Activated T-cell treated with anti-CD3 and anti-CD28 coated beads, Interleukin-2, amount 50 U/mL, for 72 hours (primary cell): ENCODE measurements at regions not wholly inside any gene's neighbourhood (a gene's known extent, or its start where the extent isn't known, plus 50 kb on each side); places are given as distances from the start of the nearest gene placed in this dataset.

Source experiments
- ATAC-seq, 2 donors: fragments of 150-1000 bp; cut with Tn5 transposase; replicated peaks in 1 of 2; 2 replicates each; pipeline ENCODE4 v1.10.0; 2021; ENCODE audit warnings: moderate library complexity in 2 of 2, mild to moderate bottlenecking in 1 of 2
- DNase-seq, 2 donors: peaks; one replicate each; pipeline ENCODE4 v3.0.0; 2021 to 2022; ENCODE audit warnings: mixed read lengths in 1 of 2
- H3K27ac Mint-ChIP-seq: one replicate; pipeline ENCODE4 v1.8.0; 2022; ENCODE audit warnings: mild to moderate bottlenecking, moderate library complexity, mixed read lengths
- H3K27me3 Mint-ChIP-seq: one replicate; pipeline ENCODE4 v1.8.0; 2022; ENCODE audit warnings: low read depth, mixed read lengths
- H3K36me3 Mint-ChIP-seq, 2 donors: one replicate each; pipeline ENCODE4 v1.8.0; 2022; ENCODE audit warnings: mixed read lengths in 2 of 2, mild to moderate bottlenecking in 1 of 2; ENCODE audit not compliant: insufficient read depth in 2 of 2
- H3K4me1 Mint-ChIP-seq: one replicate; pipeline ENCODE4 v1.8.0; 2022; ENCODE audit warnings: low read depth, mixed read lengths
- H3K4me3 Mint-ChIP-seq, 2 donors: one replicate each; pipeline ENCODE4 v1.8.0; 2022; ENCODE audit warnings: mild to moderate bottlenecking in 2 of 2, mixed read lengths in 2 of 2, moderate library complexity in 2 of 2
- H3K9me3 Mint-ChIP-seq, 2 donors: one replicate each; pipeline ENCODE4 v1.8.0; 2022; ENCODE audit warnings: mixed read lengths in 2 of 2

DNA sequence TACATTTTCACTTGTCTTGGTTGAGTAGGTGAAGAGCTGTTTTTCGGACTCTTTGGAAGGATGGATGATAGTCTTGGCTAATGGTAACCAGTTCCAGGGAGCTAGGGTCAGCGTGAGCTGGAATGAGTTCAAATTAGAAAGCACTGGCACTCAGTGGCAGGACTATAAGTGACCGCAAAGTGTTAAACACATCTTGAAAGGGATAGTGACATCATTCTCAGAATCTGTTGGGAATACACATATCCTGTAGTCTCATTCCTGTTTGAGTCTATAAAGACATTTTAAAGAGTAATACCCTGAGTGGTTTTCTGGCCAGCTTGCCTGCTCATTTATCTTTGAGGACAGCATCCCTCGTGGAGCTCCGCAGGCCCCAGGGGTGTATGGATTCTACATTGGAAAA is 56.7 kb upstream of the TMEM248 start:
- Mint-ChIP-seq H3K4me3 (no peak overlapping the region), H3K27me3 (no peaks in the 10 kb centered on the region), H3K36me3 (peaks cover 4 to 5% of the 10 kb centered on the region in 2 donors), H3K27ac (no peak overlapping the region), H3K9me3 (no peaks in the 10 kb centered on the region), H3K4me1 (peaks cover 23% of the 10 kb centered on the region)
- no peak for DNase-seq
- ATAC-seq: no peak

GRCh38 chr7:66865290-66865864 is 55.6 kb upstream of the TMEM248 start:
- H3K4me1 Mint-ChIP-seq: peaks cover 22% of the 10 kb centered on the region
- H3K4me3 Mint-ChIP-seq: no peak overlapping the region

DNA sequence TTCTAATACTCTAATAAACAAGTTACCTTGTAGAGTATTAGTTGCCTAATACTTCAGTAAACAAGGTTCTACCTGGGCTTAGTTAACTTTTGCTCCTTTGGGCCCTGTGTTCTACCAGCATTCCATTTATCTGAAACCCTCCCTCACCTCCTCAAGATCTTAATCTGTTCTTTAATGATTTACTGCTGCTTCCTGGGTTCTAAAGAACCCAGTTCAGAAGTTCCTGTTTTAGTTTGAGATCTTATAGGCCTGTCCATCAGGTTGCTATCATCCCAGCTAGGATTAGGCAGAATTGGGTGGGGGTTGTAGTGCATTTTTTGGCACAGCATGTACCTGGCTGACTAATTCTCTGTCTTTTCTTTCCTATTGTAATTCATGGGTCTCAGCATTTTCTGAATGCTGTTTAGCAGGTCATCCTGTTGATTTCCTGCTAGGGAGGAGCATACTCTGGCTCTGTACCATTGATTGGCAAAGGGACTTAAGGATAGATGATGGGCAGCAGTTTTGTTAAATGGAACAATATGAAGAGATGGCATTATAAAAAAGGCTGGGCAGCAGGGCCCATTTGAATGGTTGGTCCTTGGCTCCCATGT is 53.7 kb upstream of the TMEM248 start:
- no peak overlapping the region for H3K4me3 Mint-ChIP-seq

More at GRCh38 chr7:66865290-66865864, 55.6 kb upstream of the TMEM248 start:
- no peaks in the 10 kb centered on the region for H3K9me3 Mint-ChIP-seq
- DNase-seq (no peak), ATAC-seq (no peak)
- H3K27me3 Mint-ChIP-seq: no peaks in the 10 kb centered on the region
- H3K27ac Mint-ChIP-seq: peak overlapping the region; percentile 48
- H3K36me3 Mint-ChIP-seq: peaks cover 2 to 7% of the 10 kb centered on the region in 2 donors

DNA sequence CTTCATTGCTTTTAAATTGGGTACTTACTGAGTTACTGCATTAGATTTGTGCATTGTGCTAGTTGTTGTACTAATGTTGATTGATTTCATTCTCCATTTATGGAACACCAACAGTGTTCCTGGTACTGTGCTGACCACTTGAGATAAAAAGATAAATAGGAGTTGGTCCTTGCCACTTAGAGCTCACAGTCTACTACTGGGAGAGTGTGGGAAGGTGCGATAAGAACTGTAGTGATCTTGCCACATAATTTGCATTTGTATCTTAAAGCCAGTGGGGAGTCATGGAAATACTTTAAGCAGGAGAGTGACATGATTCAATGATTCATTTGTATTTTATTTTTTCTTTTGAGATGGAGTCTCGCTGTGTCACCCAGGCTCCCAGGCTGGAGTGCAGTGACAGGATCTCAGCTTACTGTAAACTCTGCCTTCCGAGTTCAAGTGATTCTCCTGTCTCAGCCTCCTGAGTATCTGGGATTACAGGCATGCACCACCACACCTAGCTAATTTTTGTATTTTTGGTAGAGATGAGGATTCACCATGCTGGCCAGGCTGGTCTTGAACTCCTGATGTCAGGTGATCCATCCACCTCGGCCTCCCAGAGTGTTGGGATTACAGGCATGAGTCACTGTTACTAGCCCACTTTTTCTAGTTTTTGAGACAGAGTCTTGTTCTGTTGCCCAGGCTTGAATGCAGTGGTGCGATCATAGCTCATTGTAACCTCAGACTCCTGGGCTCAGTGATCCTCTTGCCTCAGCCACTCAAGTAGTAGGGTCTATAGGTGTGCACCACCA is 51.2 kb upstream of the TMEM248 start:
- peaks cover 18% of the 10 kb centered on the region for H3K4me1 Mint-ChIP-seq
- peak overlapping the region; percentile 5 to 32 for H3K4me3 Mint-ChIP-seq
- DNase-seq: no peak
- H3K9me3 Mint-ChIP-seq: no peaks in the 10 kb centered on the region
- peaks cover 0 to 3% of the 10 kb centered on the region in 2 donors for H3K36me3 Mint-ChIP-seq
- no peak overlapping the region for H3K27ac Mint-ChIP-seq
- no peaks in the 10 kb centered on the region for H3K27me3 Mint-ChIP-seq
- ATAC-seq: peak; percentile 77 to 88

More for the DNA sequence above, 53.7 kb upstream of the TMEM248 start:
- H3K27ac Mint-ChIP-seq: no peak overlapping the region
- peaks cover 23% of the 10 kb centered on the region for H3K4me1 Mint-ChIP-seq
- H3K36me3 Mint-ChIP-seq: peaks cover 2 to 7% of the 10 kb centered on the region in 2 donors
- H3K9me3 Mint-ChIP-seq: no peaks in the 10 kb centered on the region
- ATAC-seq: no peak
- DNase-seq: no peak
- no peaks in the 10 kb centered on the region for H3K27me3 Mint-ChIP-seq

DNA sequence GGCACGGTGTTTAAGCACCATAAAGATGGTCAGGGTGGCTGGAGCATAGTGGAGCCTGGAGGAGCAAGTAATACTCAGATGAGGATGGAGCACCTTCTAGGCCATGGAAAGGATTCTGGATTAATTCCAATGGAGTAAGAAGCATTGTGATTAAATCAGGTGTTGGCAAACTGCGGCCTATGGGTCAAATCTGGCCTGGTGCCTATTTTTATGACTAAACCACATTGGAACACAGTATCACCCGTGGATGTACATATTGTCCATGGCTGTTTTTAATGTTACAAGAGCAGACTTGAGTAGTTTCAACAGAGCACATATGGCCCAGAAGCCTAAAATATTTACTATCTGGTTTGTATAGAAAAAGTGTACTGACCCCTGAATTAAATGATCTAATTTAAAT is 49.9 kb upstream of the TMEM248 start:
- DNase-seq: no peak
- Mint-ChIP-seq H3K27ac (no peak overlapping the region), H3K4me3 (no peak overlapping the region), H3K4me1 (peaks cover 17% of the 10 kb centered on the region), H3K36me3 (peaks cover 0 to 3% of the 10 kb centered on the region in 2 donors), H3K9me3 (no peaks in the 10 kb centered on the region), H3K27me3 (no peaks in the 10 kb centered on the region)
- ATAC-seq: no peak
